ENCODE measurements at regions not wholly inside any gene's neighbourhood (a gene's known extent, or its start where the extent isn't known, plus 50 kb on each side); places are given as distances from the start of the nearest gene placed in this dataset.

DNA sequence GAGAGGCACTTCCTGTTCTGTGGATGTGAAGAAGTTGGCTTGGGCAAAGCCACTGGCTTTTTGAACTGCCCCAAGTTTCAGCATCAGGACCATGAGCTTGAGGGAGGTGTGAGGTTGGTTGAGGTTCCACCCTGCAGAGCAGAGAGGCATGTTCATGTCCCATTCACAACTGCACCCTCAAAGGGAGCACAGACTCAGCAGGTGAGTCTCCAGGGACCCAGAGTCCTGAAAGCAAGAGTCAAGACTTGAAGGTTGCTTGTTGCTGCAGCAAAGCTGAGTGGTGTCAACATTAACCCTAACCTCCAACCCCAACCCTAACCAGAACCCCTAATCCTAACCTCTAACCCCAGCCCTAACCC is 556.3 kb downstream of the BRD1 start:
- no peak for TF ChIP-seq CTCF (IDR thresholded peaks at IDR 0.05; ENCODE audit: low read length)
- TF ChIP-seq EZH2 (optimal IDR thresholded peaks at IDR 0.05; ENCODE audit: low read depth, low read length), result no peak
- no peak for TF ChIP-seq EZH2phosphoT487 (IDR thresholded peaks at IDR 0.05; ENCODE audit: low read length)

Measured in MM.1S (cell line).